ENCODE measurements at regions not wholly inside any gene's neighbourhood (a gene's known extent, or its start where the extent isn't known, plus 50 kb on each side); places are given as distances from the start of the nearest gene placed in this dataset.

DNA sequence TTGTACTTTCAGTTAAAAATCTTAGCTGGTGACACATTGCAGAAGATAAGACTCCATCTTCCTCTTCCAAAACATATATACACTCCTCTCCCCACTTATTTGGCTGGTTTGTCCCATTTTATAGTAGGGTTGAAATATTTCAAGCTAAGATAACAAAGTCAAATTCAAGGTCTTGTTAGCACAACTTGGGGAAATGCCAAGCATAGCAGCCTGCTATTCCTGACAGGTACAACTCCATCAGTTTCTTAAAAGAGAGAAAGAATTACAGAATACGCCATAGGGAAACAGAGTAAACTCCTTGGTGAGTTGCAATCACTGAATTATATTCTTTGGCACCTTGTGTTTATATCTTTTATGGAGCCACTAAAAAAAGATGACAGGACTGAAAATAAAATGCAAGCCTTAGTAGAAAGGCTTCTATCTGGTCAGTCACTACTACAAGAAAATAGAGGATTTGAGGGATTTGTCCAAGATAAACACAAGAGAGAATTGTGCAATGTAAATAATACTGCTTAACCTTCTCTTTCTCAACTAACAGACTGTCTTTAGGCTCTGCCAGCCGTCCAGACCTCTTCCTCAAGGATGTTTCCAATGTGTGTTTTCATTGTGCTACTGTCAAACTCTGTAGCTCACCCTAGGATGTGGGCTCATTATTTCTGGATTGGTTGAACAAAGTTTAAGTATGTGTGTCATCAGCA lies 170.3 kb downstream of the VEGFC start:
- no peak for TF ChIP-seq POLR2A (IDR thresholded peaks at IDR 0.05; ENCODE audit: borderline replicate concordance, extremely low read depth, insufficient read depth, insufficient read length)
- TF ChIP-seq, protein P1, sequence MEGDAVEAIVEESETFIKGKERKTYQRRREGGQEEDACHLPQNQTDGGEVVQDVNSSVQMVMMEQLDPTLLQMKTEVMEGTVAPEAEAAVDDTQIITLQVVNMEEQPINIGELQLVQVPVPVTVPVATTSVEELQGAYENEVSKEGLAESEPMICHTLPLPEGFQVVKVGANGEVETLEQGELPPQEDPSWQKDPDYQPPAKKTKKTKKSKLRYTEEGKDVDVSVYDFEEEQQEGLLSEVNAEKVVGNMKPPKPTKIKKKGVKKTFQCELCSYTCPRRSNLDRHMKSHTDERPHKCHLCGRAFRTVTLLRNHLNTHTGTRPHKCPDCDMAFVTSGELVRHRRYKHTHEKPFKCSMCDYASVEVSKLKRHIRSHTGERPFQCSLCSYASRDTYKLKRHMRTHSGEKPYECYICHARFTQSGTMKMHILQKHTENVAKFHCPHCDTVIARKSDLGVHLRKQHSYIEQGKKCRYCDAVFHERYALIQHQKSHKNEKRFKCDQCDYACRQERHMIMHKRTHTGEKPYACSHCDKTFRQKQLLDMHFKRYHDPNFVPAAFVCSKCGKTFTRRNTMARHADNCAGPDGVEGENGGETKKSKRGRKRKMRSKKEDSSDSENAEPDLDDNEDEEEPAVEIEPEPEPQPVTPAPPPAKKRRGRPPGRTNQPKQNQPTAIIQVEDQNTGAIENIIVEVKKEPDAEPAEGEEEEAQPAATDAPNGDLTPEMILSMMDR (IDR thresholded peaks at IDR 0.05 in 2 of 3, conservative IDR thresholded peaks at IDR 0.05 in 1 of 3; ENCODE audit: borderline replicate concordance in 1 of 3, insufficient read depth in 1 of 3, low read depth in 2 of 3, low read length in 2 of 3), result no peak
- no peak for TF ChIP-seq YY1 (IDR thresholded peaks at IDR 0.05; ENCODE audit: extremely low read depth, insufficient replicate concordance, low read depth, low read length)
- no peak for TF ChIP-seq SP1 (IDR thresholded peaks at IDR 0.05; ENCODE audit: low read depth)
- TF ChIP-seq CBX3 (IDR thresholded peaks at IDR 0.05; ENCODE audit: low read depth), result no peak
- TF ChIP-seq POLR2AphosphoS5 (IDR thresholded peaks at IDR 0.05; ENCODE audit: low read depth, low read length), result no peak
- no peak for TF ChIP-seq RAD21 (IDR thresholded peaks at IDR 0.05; ENCODE audit: low read depth)
